ENCODE measurements at regions not wholly inside any gene's neighbourhood (a gene's known extent, or its start where the extent isn't known, plus 50 kb on each side); places are given as distances from the start of the nearest gene placed in this dataset.

GRCh38 chr10:57689596-57690297 lies 577.9 kb downstream of the IPMK start:
- H3K27ac ChIP-seq (ENCODE audit: low read depth): no peak overlapping the region
- no peaks in the 10 kb centered on the region for H3K27me3 Mint-ChIP-seq (ENCODE audit: insufficient read depth, low read depth, poor library complexity)
- ATAC-seq: no peak

More at GRCh38 chr10:57689596-57690297, 577.9 kb downstream of the IPMK start:
- no peak overlapping the region for H3K4me3 Mint-ChIP-seq
- no peak overlapping the region for H3K4me3 ChIP-seq
- no peaks in the 10 kb centered on the region for H3K36me3 ChIP-seq (ENCODE audit: insufficient read depth)
- H3K4me1 ChIP-seq (ENCODE audit: insufficient read depth): no peaks in the 10 kb centered on the region
- no peaks in the 10 kb centered on the region for H3K79me2 ChIP-seq (replicated peaks; ENCODE audit: insufficient read depth)
- DNase-seq (ENCODE audit: low spot score): no peak
- H3K4me2 ChIP-seq: no peak overlapping the region
- no peaks in the 10 kb centered on the region for H4K20me1 ChIP-seq (replicated peaks; ENCODE audit: insufficient read depth)
- H3K36me3 Mint-ChIP-seq (ENCODE audit: low read depth): no peaks in the 10 kb centered on the region
- no peaks in the 10 kb centered on the region for H3K4me1 Mint-ChIP-seq
- H3K9me2 ChIP-seq (ENCODE audit: insufficient read depth): no peaks in the 10 kb centered on the region
- no peaks in the 10 kb centered on the region for H3K27me3 ChIP-seq (ENCODE audit: insufficient read depth)
- TF ChIP-seq EZH2phosphoT487 (IDR thresholded peaks at IDR 0.05; ENCODE audit: unreplicated experiment): no peak
- TF ChIP-seq POLR2AphosphoS5 (IDR thresholded peaks at IDR 0.05; ENCODE audit: low read depth): no peak
- no peak for TF ChIP-seq CTCF (conservative IDR thresholded peaks at IDR 0.05; ENCODE audit: low read depth in 2 of 2)
- TF ChIP-seq ZNF462 (CRISPR knock-in tag; IDR thresholded peaks at IDR 0.05): no peak
- TF ChIP-seq EZH2 (IDR thresholded peaks at IDR 0.05; ENCODE audit: low read depth, unreplicated experiment): no peak
- H2AFZ ChIP-seq: no peak overlapping the region
- no peak overlapping the region for H3K27ac Mint-ChIP-seq
- H3F3A ChIP-seq (replicated peaks; ENCODE audit: low read depth): no peaks in the 10 kb centered on the region
- H3K9me3 Mint-ChIP-seq: no peaks in the 10 kb centered on the region
